ENCODE measurements at regions not wholly inside any gene's neighbourhood (a gene's known extent, or its start where the extent isn't known, plus 50 kb on each side); places are given as distances from the start of the nearest gene placed in this dataset.

GRCh38 chr12:125376422-125376821 lies 311.2 kb downstream of the AACS start:
- no peak for DNase-seq

GRCh38 chr12:125377093-125377492 lies 311.9 kb downstream of the AACS start:
- DNase-seq = no peak

GRCh38 chr12:125381373-125381772 lies 316.1 kb downstream of the AACS start:
- no peak for DNase-seq

GRCh38 chr12:125382926-125383325 lies 317.7 kb downstream of the AACS start:
- DNase-seq = no peak

GRCh38 chr12:125386652-125387051 lies 321.4 kb downstream of the AACS start:
- no peak for DNase-seq

GRCh38 chr12:125387206-125387605 lies 322.0 kb downstream of the AACS start:
- no peak for DNase-seq

GRCh38 chr12:125389061-125389697 lies 323.9 kb downstream of the AACS start:
- DNase-seq = no peak

GRCh38 chr12:125393569-125393968 lies 328.3 kb downstream of the AACS start:
- no peak for DNase-seq

GRCh38 chr12:125395583-125396215 lies 330.5 kb downstream of the AACS start:
- DNase-seq = no peak

GRCh38 chr12:125399489-125399888 lies 334.3 kb downstream of the AACS start:
- DNase-seq = no peak

GRCh38 chr12:125402874-125403789 lies 337.9 kb downstream of the AACS start:
- peak in 1 of 6 experiments; percentile 0 for DNase-seq

- DNase-seq = no peak
Measured at GRCh38 chr12:125403843-125404242, 338.6 kb downstream of the AACS start.

GRCh38 chr12:125406131-125406530 lies 340.9 kb downstream of the AACS start:
- no peak for DNase-seq

- DNase-seq = no peak
Measured at GRCh38 chr12:125408718-125409117, 343.5 kb downstream of the AACS start.

GRCh38 chr12:125412506-125412905 lies 347.3 kb downstream of the AACS start:
- no peak for DNase-seq

GRCh38 chr12:125417446-125417845 lies 352.2 kb downstream of the AACS start:
- no peak for DNase-seq

- no peak for DNase-seq
Measured at GRCh38 chr12:125418902-125419564, 353.8 kb downstream of the AACS start.

GRCh38 chr12:125424909-125425308 lies 359.7 kb downstream of the AACS start:
- DNase-seq = no peak

- no peak for DNase-seq
Measured at GRCh38 chr12:125431516-125431915, 366.3 kb downstream of the AACS start.

GRCh38 chr12:125434131-125434530 lies 368.9 kb downstream of the AACS start:
- DNase-seq = no peak

- DNase-seq = no peak
Measured at GRCh38 chr12:125434936-125435443, 369.8 kb downstream of the AACS start.

- DNase-seq = no peak
Measured at GRCh38 chr12:125435871-125436270, 370.6 kb downstream of the AACS start.

GRCh38 chr12:125436686-125437085 lies 371.5 kb downstream of the AACS start:
- DNase-seq = no peak
